SK-N-MC (cell line): ENCODE measurements at regions not wholly inside any gene's neighbourhood (a gene's known extent, or its start where the extent isn't known, plus 50 kb on each side); places are given as distances from the start of the nearest gene placed in this dataset.

Experiments
- EZH2 ChIP-seq: fragments of 200-600 bp; sonication (generic); IDR thresholded peaks from one replicate; pipeline ENCODE4 v1.6.1; 2017; ENCODE audit warnings: antibody characterized with exemption
- POLR2AphosphoS5 ChIP-seq: IDR thresholded peaks from 2 replicates; pipeline ENCODE4 v1.6.1; 2012; ENCODE audit warnings: mild to moderate bottlenecking, low read depth, low read length, borderline replicate concordance

DNA sequence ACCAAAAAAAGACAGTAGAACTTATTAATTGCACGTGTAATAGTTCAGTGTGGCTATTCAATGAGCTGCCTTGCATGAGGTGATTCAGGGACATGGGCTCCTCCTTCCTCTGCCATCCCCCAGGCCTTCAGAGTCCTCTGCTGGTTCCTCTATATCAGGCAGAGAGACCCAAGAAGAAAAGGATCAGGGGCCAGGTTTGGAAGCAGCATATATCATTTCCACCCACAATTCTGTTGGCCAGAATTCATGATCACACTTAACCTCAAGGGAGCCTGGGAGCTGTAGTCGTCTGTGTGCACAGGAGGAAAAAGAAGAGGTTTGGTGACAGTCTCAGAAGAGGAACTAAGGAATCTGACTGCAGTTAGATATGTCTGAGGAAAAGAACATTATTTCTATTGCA is 114.0 kb upstream of the GLS start:
- TF ChIP-seq POLR2AphosphoS5, result no peak
- TF ChIP-seq EZH2, result no peak
